ENCODE measurements at regions not wholly inside any gene's neighbourhood (a gene's known extent, or its start where the extent isn't known, plus 50 kb on each side); places are given as distances from the start of the nearest gene placed in this dataset.

DNA sequence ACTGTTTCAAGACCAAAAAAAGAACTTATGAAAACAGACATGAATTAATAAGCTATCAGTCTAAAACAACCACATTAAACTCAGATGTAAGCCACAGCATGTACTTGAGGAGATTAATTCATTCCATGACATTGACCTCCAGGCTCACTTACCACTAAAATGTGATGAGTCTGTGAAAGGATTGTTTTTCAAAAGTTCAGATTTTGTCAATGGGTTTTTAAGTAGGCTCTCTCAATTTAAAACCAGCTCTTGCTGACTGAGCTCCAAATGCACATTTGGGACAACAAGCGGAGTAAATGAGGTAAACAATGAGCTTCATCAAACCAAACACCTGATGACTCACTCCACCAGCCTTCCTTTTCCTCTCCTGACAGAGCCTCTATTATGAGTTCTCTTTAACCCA, 197.0 kb downstream of the SIM1 start:
- no peak for DNase-seq (ENCODE audit: low spot score)

DNA sequence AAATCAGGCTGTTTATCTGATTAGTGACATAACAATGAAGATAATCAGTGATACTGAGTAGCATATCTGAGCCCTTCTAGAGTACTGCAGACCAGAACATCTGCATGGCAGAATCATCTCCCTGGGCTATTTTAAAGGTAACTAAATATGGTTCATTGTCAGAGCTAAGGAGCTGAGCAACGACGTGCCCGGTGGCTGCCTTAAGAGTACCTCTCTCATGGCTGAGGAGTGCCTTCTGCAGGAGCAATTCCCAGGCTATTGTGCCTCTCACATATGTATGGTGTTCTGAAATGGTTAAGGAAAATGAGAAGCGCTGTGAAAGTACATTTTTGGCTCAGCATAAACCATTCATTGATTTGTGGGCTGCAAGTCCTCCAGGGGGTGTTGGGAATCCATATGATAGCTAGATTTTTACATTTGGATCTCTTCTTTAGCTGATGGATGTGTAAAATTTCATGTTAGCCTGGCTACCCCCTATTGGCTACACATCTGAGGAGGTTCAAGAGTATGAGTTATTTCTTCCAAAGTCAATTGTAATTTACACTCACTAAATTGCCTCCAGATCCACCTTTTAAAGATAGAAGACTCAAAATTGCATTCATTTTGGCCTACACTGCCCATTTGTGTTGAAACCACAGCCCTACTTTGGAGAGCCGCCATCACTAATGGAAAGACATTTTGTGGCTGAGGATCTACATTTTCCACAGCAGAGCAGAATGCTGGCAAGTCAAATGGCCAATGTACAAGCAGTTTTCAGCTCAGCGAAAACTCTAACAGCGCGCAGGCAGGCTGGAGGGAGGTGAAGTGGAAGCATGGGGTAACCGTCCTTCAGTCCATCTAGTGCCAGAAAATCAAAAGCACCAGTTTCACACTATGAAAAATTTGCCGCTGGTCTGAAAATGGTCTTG, 198.0 kb downstream of the SIM1 start:
- no peak for DNase-seq (ENCODE audit: low spot score)

DNA sequence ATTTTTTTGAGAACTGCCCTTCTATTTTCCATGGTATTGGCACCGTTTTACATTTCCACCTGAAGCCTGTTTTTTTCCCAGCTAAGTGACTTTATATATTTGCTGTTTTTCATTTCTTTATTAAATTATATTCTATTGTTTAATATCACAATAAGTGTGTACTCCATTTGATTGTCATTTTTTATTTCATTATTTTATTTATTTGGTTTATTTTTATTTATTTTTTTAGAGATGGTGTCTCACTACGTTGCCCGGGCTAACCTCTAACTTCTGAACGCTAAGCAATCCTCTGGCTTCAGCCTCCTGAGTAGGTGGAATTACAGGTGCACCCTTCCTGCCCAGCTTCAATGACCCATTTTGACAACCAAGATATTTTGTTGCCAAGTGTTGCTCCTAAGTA, 202.6 kb downstream of the SIM1 start:
- no peak for DNase-seq (ENCODE audit: low spot score)

DNA sequence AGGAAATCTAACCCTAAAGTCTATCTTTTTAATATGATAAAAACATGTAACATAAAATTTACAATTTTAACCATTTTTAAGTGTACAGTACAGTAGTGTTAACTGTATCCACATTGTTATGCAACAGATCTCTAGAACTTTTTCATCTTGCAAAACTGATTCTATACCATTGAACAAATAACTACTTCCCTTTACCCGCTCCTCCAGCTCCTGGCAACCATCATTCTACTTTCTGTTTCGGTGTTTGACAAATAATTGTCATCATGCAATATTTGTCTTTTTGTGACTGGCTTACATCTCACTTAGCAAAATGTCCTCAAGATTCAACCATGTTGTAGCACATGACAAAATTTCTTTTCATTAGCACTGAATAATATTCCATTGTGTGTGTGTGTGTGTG, 203.2 kb downstream of the SIM1 start:
- no peak for DNase-seq (ENCODE audit: low spot score)

- no peak for DNase-seq (ENCODE audit: low spot score)
Measured at GRCh38 chr6:100260584-100260983, 204.1 kb downstream of the SIM1 start.

DNA sequence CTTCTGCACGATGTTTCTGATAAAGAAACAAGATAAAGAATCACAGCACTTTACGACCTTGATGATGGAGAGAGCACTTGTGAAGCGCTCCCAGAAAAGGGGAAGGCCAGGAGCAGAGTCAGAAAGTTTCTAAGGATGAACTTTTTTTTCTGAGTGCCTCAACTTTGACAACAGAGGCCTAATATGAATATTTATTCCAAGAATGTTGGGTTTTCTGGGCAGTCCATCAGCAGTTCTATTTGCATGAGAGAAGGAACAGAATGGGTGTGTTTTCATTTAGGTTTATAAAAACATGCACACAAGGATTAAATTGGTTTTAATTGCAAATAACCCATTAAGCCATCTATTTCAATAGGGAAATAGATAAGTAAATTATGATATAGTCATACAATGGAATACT, 204.9 kb downstream of the SIM1 start:
- no peak for DNase-seq (ENCODE audit: low spot score)

GRCh38 chr6:100258752-100259151, 206.0 kb downstream of the SIM1 start:
- no peak for DNase-seq (ENCODE audit: low spot score)

DNA sequence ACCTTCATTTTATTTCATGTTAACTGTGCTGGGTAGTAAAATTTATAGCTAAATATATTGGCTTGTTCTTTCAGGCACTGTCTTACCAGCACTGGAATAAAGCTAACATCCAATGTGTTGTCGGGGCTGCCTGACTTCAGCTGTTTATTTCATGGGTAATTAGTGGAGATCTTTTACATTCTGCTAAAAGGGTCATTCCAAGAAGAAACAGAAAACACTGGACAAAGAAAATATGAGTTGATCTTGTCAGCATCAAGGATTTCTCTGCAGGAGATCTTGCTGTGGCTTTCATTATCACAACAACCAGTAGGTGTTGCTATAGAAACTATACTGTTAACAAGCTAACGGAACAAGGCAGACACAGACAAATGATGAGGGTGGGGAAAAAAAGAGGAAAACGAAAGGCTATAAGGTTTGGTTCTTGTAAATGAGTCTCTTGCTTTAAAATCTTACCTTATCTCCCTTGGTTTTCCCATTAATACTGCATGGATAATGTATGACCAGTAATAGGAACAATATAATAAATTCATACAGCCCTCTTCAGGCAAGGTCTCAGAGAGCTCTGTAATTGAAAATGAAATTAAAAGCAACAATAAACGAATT, 206.8 kb downstream of the SIM1 start:
- no peak for DNase-seq (ENCODE audit: low spot score)

DNA sequence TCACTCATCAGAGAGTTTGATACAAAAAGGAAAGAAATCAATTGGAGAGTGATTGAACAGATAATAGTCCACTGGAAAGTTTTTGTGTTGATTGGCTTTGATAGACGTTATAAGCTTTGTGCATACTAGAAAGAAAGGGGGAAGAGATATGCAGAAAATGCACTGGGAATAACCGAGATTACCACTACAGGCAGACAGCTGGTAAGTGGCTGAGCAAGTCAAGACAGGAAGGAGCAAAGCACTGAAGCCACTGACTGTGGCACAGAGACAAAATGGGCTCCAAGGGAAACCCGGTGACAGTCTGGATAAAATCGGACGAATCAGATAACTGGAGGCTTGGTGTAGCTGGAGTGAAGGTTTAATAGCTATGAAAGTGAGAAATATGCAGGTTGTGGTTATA, 209.0 kb downstream of the SIM1 start:
- no peak for DNase-seq (ENCODE audit: low spot score)

DNA sequence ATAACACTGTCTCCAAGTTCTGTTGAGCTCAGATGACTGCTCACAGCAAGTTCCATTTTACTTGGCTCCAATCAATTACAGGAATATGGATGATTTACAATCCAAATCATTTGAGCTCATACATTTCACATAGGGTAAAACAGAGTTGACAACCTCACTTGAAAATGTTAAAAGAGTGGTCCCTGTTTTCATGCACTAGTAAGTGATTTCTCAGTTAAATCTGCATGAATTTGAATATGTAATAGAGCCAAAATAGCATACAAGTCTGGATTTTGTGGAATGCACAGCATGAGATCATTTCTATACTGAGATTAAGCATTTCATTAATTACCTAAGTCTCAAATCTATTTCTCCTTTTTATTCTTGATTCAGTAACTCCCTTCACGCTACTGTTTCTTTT, 217.6 kb downstream of the SIM1 start:
- DNase-seq (ENCODE audit: low spot score): no peak

DNA sequence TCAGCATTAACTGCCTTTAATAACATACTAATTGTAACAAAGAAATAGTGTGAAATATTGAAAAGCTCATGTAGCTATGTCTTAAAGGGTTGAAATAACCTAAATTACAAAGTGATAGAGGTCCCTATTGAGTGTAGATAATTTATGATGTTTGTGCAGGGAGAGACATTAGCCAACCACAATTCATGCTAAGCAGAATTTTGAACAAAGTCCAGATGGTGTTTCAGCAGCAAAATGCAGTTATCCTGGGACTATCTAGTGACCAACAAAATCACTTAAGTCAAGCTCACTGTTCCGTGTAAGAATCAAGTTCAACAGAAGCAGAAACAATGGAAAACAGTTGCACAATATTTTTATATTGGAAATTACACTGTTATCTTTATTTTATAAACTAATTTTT, 218.5 kb downstream of the SIM1 start:
- DNase-seq (ENCODE audit: low spot score): no peak

- no peak for DNase-seq (ENCODE audit: low spot score)
Measured at GRCh38 chr6:100240798-100241197, 223.9 kb downstream of the SIM1 start.

- DNase-seq (ENCODE audit: low spot score): no peak
Measured at GRCh38 chr6:100237821-100238220, 226.9 kb downstream of the SIM1 start.

DNA sequence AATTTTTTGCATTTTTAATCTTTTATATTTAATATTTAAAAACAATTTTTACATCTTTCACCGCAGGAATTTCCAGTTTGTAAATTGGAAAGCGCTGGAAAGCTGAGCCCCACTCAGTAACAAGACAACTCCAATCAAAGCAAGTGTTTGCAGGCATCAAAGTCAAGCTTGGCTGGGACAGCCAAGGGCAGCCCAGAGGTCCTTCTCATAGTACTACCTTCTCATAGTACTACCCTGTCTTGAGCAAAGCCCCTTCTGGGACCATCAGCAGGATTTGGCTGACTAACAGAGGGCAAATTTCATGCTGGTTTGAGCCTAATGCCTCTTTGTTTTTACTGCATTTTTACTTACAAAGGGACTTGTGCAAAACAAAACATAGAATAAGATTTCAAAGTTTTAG, 228.3 kb downstream of the SIM1 start:
- no peak for DNase-seq (ENCODE audit: low spot score)

DNA sequence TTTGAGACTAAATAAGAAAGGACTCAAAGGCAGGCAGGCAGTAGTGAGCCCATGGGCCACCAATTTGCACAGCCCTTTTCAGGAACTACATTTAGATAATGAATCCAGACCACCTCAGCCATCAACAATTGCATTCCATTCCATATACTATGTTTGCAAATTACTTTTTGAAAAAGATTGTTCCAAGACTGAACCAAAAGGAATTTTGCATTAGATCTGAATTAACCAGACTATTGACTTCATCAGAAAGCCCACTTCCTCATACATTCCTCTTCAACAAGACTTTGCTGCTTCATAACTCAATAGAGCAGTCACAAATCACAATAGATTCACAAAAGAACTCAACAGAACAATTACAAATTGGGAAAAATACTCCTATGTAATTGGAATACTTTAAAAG, 229.1 kb downstream of the SIM1 start:
- DNase-seq (ENCODE audit: low spot score): no peak

DNA sequence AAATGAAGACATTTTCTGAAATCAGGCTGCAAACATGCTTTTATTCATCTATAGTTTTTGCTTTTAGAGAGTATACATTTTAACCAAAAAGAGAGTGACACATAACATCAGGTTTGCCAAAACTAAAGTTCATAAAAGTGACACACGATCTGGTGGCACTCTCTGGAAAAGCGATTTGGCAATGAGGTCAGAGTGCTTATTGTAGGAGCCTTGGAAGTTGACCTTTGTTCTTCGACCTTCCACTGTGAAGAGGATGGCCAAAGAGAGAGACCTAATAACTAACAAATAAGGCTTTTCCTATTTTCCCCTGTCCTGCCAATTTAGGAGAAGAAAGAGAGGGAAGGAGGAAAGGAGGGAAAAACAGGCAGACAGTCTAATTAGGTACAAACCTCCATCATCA, 230.1 kb downstream of the SIM1 start:
- DNase-seq (ENCODE audit: low spot score): no peak

DNA sequence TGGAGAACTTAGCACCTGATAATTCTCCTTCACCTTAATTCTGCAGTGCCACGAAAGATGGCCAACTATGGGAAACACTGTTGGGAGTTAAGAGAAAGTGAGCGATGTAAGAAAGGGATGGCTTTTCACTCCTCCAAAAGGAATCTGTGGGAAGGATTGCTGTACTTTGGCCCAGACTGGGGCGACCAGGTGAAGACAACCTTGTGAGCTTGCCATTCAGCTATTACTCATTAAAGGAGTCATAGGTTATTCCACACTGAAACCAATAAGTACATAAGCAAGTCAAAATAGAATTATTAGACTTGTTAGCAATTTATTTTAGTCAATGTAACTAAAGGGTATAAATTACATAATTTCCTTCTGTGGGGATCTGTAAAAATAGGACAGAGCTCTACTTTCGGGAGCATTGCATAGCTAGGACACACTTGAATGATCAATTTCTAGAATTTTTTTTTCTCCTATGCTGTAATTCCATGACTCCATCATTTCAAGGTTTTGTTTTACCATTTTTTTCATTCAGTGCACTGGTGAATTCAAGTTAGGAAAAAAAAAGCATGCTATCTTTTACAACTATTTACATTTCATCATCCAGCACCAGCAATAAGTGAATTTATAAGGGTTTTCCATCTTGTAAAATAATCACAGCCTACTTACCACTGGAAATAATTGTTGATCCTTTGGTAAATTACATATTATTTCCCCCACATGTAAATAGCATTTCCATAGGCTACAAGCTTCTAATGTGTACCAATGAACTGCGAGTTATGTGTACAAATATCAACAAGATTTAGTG, 231.7 kb downstream of the SIM1 start:
- DNase-seq (ENCODE audit: low spot score): no peak

DNA sequence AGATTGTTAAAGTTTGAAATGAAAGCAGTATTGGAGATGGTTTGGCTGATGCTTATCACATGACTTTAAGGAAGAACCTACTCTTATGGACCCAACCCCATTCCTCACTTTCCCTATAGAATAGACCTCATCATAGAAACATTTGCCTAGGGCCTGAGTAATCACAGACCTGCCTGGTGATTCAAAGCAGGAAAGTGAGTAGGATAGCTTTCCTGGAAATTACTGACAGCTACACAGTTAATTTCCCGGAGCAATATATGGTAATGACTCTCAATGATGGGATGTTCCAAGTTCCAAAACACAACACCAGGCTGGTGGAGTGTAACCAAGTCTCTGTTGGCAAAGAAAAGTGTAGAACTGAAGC, 233.8 kb downstream of the SIM1 start:
- no peak for DNase-seq (ENCODE audit: low spot score)

DNA sequence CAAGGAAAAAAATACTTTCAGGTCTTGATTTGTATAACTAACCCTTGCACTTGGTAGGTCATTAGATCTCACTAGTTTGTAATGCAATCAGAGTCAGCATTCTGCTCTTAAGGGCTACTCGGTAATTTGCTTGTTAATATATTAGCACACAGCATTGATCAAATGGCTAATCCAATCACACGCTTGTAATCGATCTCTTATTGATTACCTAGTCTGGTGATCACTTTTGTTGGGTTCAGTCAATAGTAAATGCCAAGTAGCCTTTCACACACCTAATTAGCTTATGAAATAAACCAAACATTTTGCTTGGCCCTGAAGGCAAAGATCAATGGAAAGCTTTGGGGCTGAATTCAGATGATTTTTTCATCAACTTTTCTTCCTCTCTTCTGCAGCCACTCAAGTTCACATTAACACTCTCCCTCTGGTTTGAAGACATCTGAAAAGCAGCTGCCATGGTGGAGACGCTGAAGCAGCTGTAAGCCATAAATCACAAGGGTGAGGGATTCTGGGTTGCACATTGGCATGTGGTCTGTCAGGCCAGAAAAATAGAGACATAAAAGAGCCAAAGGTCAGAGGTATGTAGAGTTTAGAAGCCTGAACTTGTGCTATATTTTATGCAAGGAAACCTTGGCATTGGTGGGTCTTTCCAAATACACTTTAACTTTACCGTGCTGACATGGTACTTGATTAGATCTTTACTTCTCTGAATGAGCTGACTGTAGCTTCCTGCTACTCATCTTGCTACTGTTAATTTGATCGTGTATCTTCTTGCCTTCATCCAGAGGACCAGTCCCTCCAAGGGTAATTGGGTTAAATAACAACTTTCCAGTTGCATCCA, 234.4 kb downstream of the SIM1 start:
- DNase-seq (ENCODE audit: low spot score): no peak

DNA sequence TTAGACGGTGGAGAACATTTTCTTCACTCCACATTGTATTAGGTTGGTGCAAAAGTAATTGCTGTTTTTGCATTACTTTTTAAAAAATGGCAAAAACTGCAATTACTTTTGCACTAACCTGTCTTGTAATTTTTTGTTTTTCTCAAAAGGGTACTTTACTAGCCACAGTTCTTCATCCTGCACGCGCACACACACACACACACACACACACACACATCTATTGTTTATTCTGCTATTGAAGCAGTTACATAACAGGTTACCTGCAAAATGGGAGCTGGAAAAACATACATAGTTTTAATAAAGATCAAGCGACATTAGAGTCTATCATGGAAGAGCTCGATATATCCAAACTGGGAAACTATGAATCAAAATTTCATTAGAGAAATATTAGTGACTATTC, 235.2 kb downstream of the SIM1 start:
- no peak for DNase-seq (ENCODE audit: low spot score)

DNA sequence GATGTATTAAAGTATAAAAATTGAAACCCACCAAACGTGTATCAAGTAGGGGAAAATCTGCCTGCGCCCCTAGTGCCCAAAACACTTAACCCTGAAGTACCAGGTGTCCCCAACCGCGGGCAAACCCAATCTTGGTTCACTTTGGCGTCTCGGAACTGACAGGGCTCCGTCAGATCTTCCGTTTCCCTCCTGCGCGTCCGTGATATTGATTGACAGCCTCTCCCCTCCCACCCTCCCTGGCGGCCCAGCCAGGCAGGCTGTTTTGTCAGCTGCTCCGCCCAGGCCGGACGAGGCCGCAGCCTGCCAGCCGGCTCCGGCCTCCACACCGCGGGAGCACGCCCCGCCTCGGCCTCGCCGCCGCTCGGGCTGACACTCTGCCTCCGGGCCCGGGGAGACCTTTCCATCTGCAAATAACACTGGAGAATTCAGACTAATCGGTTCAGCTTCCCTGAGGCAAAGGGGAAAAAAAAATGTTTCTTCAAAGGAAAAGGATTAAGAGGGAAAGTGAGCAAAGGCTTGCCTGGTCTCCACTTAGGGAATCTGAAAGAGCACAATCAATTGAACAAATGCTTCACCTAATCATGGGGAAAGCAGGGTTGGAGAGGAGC, 234.9 kb upstream of the MCHR2 start:
- DNase-seq (ENCODE audit: low spot score): peak; percentile 3

DNA sequence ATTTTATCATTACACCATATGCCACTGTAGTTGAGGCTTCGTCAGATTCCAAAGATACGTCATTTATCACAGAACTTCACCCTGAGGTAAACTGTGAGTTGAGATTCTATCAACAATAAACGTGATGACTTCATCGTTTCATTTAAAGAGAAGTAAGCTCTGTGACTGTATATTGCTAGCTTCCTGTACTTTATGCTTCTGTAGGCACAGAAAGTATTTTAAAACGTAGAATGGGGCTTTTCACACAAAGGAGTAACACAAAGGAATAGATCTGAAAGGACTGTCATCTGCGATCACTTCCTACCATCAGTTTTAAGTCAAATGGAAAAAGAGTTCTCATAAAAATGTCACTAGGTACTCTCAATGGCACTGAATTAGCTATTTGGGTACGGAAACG, 234.4 kb upstream of the MCHR2 start:
- DNase-seq (ENCODE audit: low spot score): no peak
